ENCODE measurements at regions not wholly inside any gene's neighbourhood (a gene's known extent, or its start where the extent isn't known, plus 50 kb on each side); places are given as distances from the start of the nearest gene placed in this dataset.

GRCh38 chr2:155456222-155456621, 757.7 kb downstream of the KCNJ3 start:
- Mint-ChIP-seq H3K27ac (no peak overlapping the region), H3K4me3 (no peak overlapping the region), H3K36me3 (ENCODE audit: low read depth) (no peaks in the 10 kb centered on the region), H3K9me3 (no peaks in the 10 kb centered on the region), H3K4me1 (no peaks in the 10 kb centered on the region), H3K27me3 (ENCODE audit: low read depth, poor library complexity) (peaks cover 5% of the 10 kb centered on the region)
- DNase-seq, result no peak
- TF ChIP-seq CTCF (IDR thresholded peaks at IDR 0.05), result no peak

GRCh38 chr2:155442755-155443372, 744.4 kb downstream of the KCNJ3 start:
- Mint-ChIP-seq H3K4me3 (no peak overlapping the region), H3K9me3 (peaks cover 3% of the 10 kb centered on the region), H3K4me1 (no peaks in the 10 kb centered on the region), H3K36me3 (ENCODE audit: low read depth) (no peaks in the 10 kb centered on the region), H3K27ac (no peak overlapping the region), H3K27me3 (ENCODE audit: low read depth, poor library complexity) (no peaks in the 10 kb centered on the region)
- no peak for TF ChIP-seq CTCF (IDR thresholded peaks at IDR 0.05)
- no peak for DNase-seq

- Mint-ChIP-seq H3K4me1 (no peaks in the 10 kb centered on the region), H3K9me3 (peaks cover 7% of the 10 kb centered on the region), H3K36me3 (ENCODE audit: low read depth) (no peaks in the 10 kb centered on the region), H3K27me3 (ENCODE audit: low read depth, poor library complexity) (peaks cover 2% of the 10 kb centered on the region), H3K27ac (no peak overlapping the region), H3K4me3 (no peak overlapping the region)
- DNase-seq, result no peak
- TF ChIP-seq CTCF (IDR thresholded peaks at IDR 0.05), result no peak
Observed at GRCh38 chr2:155442088-155442487, 743.6 kb downstream of the KCNJ3 start.

- H3K4me1 Mint-ChIP-seq, result peaks cover 10% of the 10 kb centered on the region
- H3K36me3 Mint-ChIP-seq (ENCODE audit: low read depth), result no peaks in the 10 kb centered on the region
- H3K27me3 Mint-ChIP-seq (ENCODE audit: low read depth, poor library complexity), result peaks cover 3% of the 10 kb centered on the region
- H3K4me3 Mint-ChIP-seq, result no peak overlapping the region
- no peak for DNase-seq
- H3K9me3 Mint-ChIP-seq, result no peaks in the 10 kb centered on the region
- no peak overlapping the region for H3K27ac Mint-ChIP-seq
- no peak for TF ChIP-seq CTCF (IDR thresholded peaks at IDR 0.05)
Observed at GRCh38 chr2:155431004-155431507, 732.6 kb downstream of the KCNJ3 start.

GRCh38 chr2:155427470-155427869, 729.0 kb downstream of the KCNJ3 start:
- H3K27me3 Mint-ChIP-seq (ENCODE audit: low read depth, poor library complexity), result peaks cover 3% of the 10 kb centered on the region
- no peaks in the 10 kb centered on the region for H3K9me3 Mint-ChIP-seq
- no peak overlapping the region for H3K4me3 Mint-ChIP-seq
- no peaks in the 10 kb centered on the region for H3K36me3 Mint-ChIP-seq (ENCODE audit: low read depth)
- DNase-seq, result no peak
- peak overlapping the region; percentile 69 for H3K27ac Mint-ChIP-seq
- H3K4me1 Mint-ChIP-seq, result peaks cover 10% of the 10 kb centered on the region
- TF ChIP-seq CTCF (IDR thresholded peaks at IDR 0.05), result no peak

GRCh38 chr2:155424518-155424917, 726.0 kb downstream of the KCNJ3 start:
- no peaks in the 10 kb centered on the region for H3K36me3 Mint-ChIP-seq (ENCODE audit: low read depth)
- no peak for TF ChIP-seq CTCF (IDR thresholded peaks at IDR 0.05)
- H3K9me3 Mint-ChIP-seq, result no peaks in the 10 kb centered on the region
- peaks cover 3% of the 10 kb centered on the region for H3K27me3 Mint-ChIP-seq (ENCODE audit: low read depth, poor library complexity)
- peaks cover 10% of the 10 kb centered on the region for H3K4me1 Mint-ChIP-seq
- no peak overlapping the region for H3K27ac Mint-ChIP-seq
- no peak for DNase-seq
- H3K4me3 Mint-ChIP-seq, result no peak overlapping the region
